Stomach (tissue), 4 donors: ENCODE measurements at regions not wholly inside any gene's neighbourhood (a gene's known extent, or its start where the extent isn't known, plus 50 kb on each side); places are given as distances from the start of the nearest gene placed in this dataset.

ENCODE experiments used
- POLR2AphosphoS5 ChIP-seq, 3 donors: sonication (generic); formaldehyde crosslinking; IDR thresholded peaks; one replicate each; pipeline ENCODE4 v1.6.1; 2016; ENCODE audit warnings: antibody characterized with exemption in 3 of 3
- TF ChIP-seq, protein P1 (sequence below), 7 experiments: fragments of 450-650 bp in 4 of 7; fragments of 200-600 bp in 3 of 7; sonication (generic) in 3 of 7; IDR thresholded peaks; one replicate each; pipeline ENCODE4 v1.5.1; 2016 to 2019; ENCODE audit warnings: antibody characterized with exemption in 7 of 7, control low read depth in 2 of 7, mild to moderate bottlenecking in 1 of 7

GRCh38 chr12:3980504-3981272 lies 107.5 kb upstream of the PARP11 start:
- no peak for TF ChIP-seq POLR2AphosphoS5 (IDR thresholded peaks at IDR 0.05)
- TF ChIP-seq, protein P1, sequence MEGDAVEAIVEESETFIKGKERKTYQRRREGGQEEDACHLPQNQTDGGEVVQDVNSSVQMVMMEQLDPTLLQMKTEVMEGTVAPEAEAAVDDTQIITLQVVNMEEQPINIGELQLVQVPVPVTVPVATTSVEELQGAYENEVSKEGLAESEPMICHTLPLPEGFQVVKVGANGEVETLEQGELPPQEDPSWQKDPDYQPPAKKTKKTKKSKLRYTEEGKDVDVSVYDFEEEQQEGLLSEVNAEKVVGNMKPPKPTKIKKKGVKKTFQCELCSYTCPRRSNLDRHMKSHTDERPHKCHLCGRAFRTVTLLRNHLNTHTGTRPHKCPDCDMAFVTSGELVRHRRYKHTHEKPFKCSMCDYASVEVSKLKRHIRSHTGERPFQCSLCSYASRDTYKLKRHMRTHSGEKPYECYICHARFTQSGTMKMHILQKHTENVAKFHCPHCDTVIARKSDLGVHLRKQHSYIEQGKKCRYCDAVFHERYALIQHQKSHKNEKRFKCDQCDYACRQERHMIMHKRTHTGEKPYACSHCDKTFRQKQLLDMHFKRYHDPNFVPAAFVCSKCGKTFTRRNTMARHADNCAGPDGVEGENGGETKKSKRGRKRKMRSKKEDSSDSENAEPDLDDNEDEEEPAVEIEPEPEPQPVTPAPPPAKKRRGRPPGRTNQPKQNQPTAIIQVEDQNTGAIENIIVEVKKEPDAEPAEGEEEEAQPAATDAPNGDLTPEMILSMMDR (IDR thresholded peaks at IDR 0.05): no peak
